HFFc6 (cell line): ENCODE measurements at regions not wholly inside any gene's neighbourhood (a gene's known extent, or its start where the extent isn't known, plus 50 kb on each side); places are given as distances from the start of the nearest gene placed in this dataset.

ENCODE experiments used
- DNase-seq: peaks from one replicate; pipeline ENCODE4 v3.0.0-alpha.2; 2018
- H3K27ac Mint-ChIP-seq: 2 replicates; pipeline ENCODE4 v1.8.0; 2020; ENCODE audit warnings: mild to moderate bottlenecking, mixed read lengths
- H3K27me3 Mint-ChIP-seq: 2 replicates; pipeline ENCODE4 v1.8.0; 2021; ENCODE audit warnings: mild to moderate bottlenecking, moderate library complexity, mixed read lengths; ENCODE audit not compliant: insufficient read depth
- H3K36me3 Mint-ChIP-seq: 2 replicates; pipeline ENCODE4 v1.8.0; 2021; ENCODE audit warnings: low read depth, mixed read lengths
- H3K4me1 Mint-ChIP-seq: 2 replicates; pipeline ENCODE4 v1.8.0; 2020; ENCODE audit warnings: low read depth, mixed read lengths
- H3K4me3 Mint-ChIP-seq: 2 replicates; pipeline ENCODE4 v1.8.0; 2020; ENCODE audit warnings: mild to moderate bottlenecking, moderate library complexity, mixed read lengths
- H3K9me3 Mint-ChIP-seq: 2 replicates; pipeline ENCODE4 v1.8.0; 2020; ENCODE audit warnings: mild to moderate bottlenecking, mixed read lengths
- TF ChIP-seq, protein P1 (sequence below): fragments of 200-600 bp; sonication (generic); IDR thresholded peaks from 2 replicates; pipeline ENCODE4 v1.5.0; 2021; ENCODE audit warnings: antibody characterized with exemption, mild to moderate bottlenecking

GRCh38 chr9:12231832-12232231, 461.4 kb upstream of the TYRP1 start:
- Mint-ChIP-seq H3K4me3 (no peak overlapping the region), H3K27me3 (no peaks in the 10 kb centered on the region)

GRCh38 chr9:12232836-12233235, 460.3 kb upstream of the TYRP1 start:
- H3K27me3 Mint-ChIP-seq, result no peaks in the 10 kb centered on the region
- H3K27ac Mint-ChIP-seq, result no peak overlapping the region
- TF ChIP-seq, protein P1, sequence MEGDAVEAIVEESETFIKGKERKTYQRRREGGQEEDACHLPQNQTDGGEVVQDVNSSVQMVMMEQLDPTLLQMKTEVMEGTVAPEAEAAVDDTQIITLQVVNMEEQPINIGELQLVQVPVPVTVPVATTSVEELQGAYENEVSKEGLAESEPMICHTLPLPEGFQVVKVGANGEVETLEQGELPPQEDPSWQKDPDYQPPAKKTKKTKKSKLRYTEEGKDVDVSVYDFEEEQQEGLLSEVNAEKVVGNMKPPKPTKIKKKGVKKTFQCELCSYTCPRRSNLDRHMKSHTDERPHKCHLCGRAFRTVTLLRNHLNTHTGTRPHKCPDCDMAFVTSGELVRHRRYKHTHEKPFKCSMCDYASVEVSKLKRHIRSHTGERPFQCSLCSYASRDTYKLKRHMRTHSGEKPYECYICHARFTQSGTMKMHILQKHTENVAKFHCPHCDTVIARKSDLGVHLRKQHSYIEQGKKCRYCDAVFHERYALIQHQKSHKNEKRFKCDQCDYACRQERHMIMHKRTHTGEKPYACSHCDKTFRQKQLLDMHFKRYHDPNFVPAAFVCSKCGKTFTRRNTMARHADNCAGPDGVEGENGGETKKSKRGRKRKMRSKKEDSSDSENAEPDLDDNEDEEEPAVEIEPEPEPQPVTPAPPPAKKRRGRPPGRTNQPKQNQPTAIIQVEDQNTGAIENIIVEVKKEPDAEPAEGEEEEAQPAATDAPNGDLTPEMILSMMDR, result no peak

More at GRCh38 chr9:12231832-12232231, 461.4 kb upstream of the TYRP1 start:
- Mint-ChIP-seq H3K27ac (no peak overlapping the region), H3K4me1 (no peaks in the 10 kb centered on the region), H3K36me3 (no peaks in the 10 kb centered on the region; the same call in 1 of the 2 replicates), H3K9me3 (peaks cover 46% of the 10 kb centered on the region)
- DNase-seq, result no peak
- TF ChIP-seq, protein P1, result no peak

GRCh38 chr9:12253941-12254340, 439.2 kb upstream of the TYRP1 start:
- TF ChIP-seq, protein P1, result no peak
- DNase-seq, result no peak
- Mint-ChIP-seq H3K4me3 (no peak overlapping the region), H3K27ac (no peak overlapping the region), H3K36me3 (peaks cover 4% of the 10 kb centered on the region; the same call in 1 of the 2 replicates), H3K9me3 (peaks cover 39% of the 10 kb centered on the region), H3K4me1 (no peaks in the 10 kb centered on the region), H3K27me3 (no peaks in the 10 kb centered on the region; the same call in 1 of the 2 replicates)

More at GRCh38 chr9:12232836-12233235, 460.3 kb upstream of the TYRP1 start:
- Mint-ChIP-seq H3K36me3 (no peaks in the 10 kb centered on the region; the same call in 1 of the 2 replicates), H3K9me3 (peaks cover 51% of the 10 kb centered on the region), H3K4me3 (no peak overlapping the region), H3K4me1 (no peaks in the 10 kb centered on the region)
- DNase-seq, result no peak

DNA sequence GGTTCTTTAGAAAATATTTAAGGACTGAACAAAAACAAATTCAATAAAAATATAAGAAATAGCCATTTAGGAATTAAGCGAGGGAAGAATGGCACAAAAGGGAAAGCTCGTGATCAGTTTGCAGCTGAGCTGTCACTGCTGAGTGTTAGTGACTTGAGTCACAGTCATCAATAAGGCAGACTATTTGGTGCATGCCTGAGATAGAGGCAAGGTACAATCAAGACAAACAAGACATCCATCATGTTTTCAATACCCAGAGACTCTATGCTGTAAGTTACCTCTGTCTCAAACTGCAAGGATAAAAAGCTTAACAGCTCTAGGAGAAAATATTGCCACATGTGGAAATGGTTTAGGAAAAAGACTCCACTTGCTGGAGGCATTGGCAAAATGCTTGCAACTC, 426.4 kb upstream of the TYRP1 start:
- no peaks in the 10 kb centered on the region for H3K27me3 Mint-ChIP-seq

GRCh38 chr9:12271421-12271891, 421.7 kb upstream of the TYRP1 start:
- Mint-ChIP-seq H3K9me3 (peaks cover 46% of the 10 kb centered on the region), H3K27me3 (no peaks in the 10 kb centered on the region), H3K4me3 (no peak overlapping the region), H3K4me1 (no peaks in the 10 kb centered on the region), H3K36me3 (0 out of 2 replicates have a peak, but pooled peaks cover 4% of the 10 kb centered on the region), H3K27ac (no peak overlapping the region)
- no peak for DNase-seq
- TF ChIP-seq, protein P1, result no peak

More for the DNA sequence above, 426.4 kb upstream of the TYRP1 start:
- TF ChIP-seq, protein P1, result no peak
- Mint-ChIP-seq H3K9me3 (peaks cover 55% of the 10 kb centered on the region), H3K4me1 (no peaks in the 10 kb centered on the region), H3K27ac (no peak overlapping the region), H3K4me3 (no peak overlapping the region), H3K36me3 (peaks cover 4% of the 10 kb centered on the region; the same call in 1 of the 2 replicates)
- DNase-seq, result no peak
